NCI-H1930 (cell line): ENCODE measurements at regions not wholly inside any gene's neighbourhood (a gene's known extent, or its start where the extent isn't known, plus 50 kb on each side); places are given as distances from the start of the nearest gene placed in this dataset.

Experiments used
- DNase-seq, 2 experiments: peaks; one replicate each; lab custom pipeline; 2025; lab: John Stamatoyannopoulos, UW

GRCh38 chr11:128365044-128365443, 222.3 kb downstream of the ETS1 start:
- DNase-seq, result no peak

DNA sequence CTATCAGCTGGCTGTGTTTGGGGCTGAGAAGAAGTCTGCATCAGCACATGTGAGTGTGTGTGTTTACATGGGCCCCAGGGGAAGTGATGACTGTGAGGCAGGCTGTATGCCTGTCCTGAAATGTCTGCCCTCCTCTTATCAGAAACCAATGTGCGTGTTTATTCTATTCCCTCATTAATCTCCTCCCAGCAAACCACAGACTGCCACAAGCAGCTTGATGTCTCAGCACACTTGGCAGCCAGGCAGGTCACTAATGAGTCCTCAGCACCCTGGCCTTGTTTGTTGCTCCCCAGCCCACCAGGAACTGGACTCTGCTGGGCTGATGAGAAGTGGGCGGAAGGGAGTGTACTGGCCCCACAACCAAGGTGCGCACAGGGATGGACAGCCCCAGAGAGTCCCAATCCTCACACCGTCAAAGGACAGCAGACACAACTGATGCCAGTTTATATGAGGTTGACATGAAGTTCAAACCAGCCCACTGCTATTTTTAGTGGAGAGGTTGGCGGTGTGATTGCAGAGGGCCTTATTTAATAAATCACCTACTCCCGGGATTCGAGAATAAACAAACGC, 225.8 kb downstream of the ETS1 start:
- DNase-seq, result no peak

- DNase-seq, result no peak
These were observed 227.8 kb downstream of the ETS1 start for GRCh38 chr11:128359515-128359914.

DNA sequence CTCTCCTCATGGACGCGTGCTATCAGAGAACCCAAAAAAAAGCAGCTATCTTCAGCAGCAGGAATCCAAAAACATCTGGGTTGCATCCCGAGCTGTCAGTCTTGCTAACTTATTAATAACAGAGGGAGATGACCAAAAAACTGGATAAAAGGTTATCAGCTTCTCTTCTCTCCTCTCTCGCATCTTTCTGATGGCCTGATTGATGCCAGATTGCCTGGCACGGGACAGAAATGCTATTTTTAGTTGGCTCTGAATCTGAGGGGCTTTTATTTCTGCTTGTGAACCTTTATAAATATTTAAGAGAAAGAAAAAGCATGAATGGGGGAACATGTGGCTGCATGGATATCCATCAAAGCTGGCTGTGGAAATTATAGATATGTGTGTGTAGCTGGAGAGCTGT, 230.3 kb downstream of the ETS1 start:
- DNase-seq, result no peak

- DNase-seq, result no peak
These were observed 231.8 kb downstream of the ETS1 start for GRCh38 chr11:128355558-128355957.

DNA sequence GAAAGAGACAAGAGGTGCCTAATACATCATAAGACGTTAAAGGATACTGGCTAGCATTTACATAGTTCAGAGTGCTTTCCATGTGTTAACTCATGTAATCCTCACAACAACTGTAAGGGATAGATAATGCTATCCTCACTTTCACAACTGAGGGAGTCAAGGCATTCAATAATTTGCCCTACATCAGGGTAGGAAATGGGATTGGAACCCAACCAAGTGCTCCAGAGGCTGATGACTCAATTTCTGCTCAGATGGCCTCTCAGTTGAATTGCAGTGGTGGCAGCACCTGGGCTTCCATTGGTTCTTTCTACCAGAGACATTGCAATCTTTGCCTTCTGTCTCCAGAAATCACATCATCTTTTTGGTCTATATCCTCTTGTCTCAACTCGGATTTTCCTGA, 232.9 kb downstream of the ETS1 start:
- DNase-seq, result no peak

GRCh38 chr11:128351168-128351567, 236.2 kb downstream of the ETS1 start:
- DNase-seq, result no peak

DNA sequence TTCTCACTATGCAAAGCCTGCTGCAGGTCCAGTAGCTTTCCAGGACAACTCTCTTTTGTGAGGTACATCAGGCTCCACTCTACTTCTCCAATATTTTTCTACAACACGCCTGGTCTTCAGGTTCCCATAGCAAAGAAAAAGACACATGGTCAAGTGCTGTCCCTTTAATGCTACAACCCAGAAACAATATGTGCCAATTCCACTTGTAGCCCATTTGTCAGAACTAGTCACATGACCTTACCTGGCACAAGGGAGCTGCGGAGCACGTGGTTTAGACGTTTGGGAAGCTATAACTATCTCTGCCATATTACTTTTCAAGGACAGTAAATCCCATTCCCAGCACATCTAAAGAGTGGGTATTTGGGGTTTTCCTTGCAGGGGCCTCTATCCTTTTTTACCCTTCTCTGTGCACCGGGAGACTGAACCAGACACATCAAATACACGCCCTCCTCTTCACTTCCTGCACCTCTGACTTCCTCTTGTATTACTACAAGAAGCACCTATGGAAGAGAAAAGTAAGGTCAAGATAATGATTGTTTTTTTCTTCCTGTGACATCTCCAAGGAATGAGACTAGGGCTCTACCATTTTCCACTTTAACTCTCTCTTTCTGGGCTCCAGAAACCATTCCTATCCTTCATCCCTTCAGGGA, 237.6 kb downstream of the ETS1 start:
- DNase-seq, result no peak

DNA sequence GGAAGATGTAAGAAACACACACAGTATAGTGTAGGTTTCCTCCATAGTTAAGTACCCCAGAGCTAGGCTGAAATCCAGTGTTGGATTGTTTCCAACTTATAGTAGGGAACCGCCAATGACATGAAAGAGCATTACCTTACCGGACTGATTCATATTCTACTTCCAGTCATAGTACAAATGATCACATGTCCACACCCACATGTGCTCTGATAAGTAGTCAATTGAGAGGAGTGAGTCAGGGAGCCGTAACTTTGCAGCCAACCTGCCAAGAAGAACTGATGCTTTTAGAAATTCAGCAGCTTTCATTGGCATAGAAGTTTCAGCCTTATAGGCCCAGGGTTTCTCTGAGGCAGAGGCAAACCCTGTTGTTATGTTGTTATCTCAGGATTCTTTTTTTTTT, 240.6 kb downstream of the ETS1 start:
- no peak for DNase-seq

DNA sequence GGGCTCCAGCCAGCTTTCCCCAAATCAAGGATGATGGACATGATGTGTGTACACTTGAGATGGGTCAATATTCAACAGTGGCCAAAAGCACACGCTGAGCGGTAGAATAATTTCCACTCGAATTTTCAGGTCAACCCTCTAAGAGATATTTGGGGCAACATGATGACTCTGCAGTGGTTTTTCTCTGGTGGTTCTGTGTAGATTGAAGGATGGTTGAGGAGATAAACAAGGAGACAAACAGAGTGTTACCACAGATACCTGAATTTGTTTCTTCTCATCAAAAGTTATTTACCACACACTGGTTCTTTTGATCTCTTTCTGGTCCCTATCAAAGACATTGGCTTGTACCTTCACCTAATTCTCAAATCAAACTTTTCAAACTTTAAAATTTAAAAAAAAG, 242.0 kb downstream of the ETS1 start:
- DNase-seq, result no peak

- DNase-seq, result no peak
These were observed 243.5 kb downstream of the ETS1 start for GRCh38 chr11:128343870-128344269.

GRCh38 chr11:128343135-128343514, 244.2 kb downstream of the ETS1 start:
- DNase-seq, result no peak

- DNase-seq, result no peak
These were observed 244.7 kb downstream of the ETS1 start for GRCh38 chr11:128342511-128343134.

GRCh38 chr11:128341280-128342248, 245.8 kb downstream of the ETS1 start:
- DNase-seq, result no peak

- DNase-seq, result no peak
These were observed 247.6 kb downstream of the ETS1 start for GRCh38 chr11:128339792-128340191.

DNA sequence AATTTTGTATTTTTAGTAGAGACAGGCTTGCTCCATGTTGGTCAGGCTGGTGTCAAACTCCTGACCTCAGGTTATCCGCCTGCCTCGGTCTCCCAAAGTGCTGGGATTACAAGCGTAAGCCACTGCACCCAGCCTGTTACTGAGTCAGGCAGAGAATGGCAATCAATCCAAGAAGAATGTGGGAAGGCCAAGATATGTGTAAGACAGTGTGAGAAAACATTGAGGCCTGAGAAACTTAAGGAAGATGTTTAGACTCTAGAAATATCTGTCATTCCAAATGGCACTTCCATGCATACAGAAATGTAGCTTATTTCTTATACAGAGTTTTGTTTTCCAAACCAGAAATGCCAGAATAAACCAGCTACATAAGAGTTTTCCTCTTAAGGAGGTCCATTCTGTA, 248.5 kb downstream of the ETS1 start:
- no peak for DNase-seq

- DNase-seq, result no peak
These were observed 251.2 kb downstream of the ETS1 start for GRCh38 chr11:128336203-128336602.

GRCh38 chr11:128335729-128336128, 251.6 kb downstream of the ETS1 start:
- no peak for DNase-seq

- no peak for DNase-seq
These were observed 252.9 kb downstream of the ETS1 start for GRCh38 chr11:128334311-128335044.

GRCh38 chr11:128331317-128331716, 256.0 kb downstream of the ETS1 start:
- no peak for DNase-seq

DNA sequence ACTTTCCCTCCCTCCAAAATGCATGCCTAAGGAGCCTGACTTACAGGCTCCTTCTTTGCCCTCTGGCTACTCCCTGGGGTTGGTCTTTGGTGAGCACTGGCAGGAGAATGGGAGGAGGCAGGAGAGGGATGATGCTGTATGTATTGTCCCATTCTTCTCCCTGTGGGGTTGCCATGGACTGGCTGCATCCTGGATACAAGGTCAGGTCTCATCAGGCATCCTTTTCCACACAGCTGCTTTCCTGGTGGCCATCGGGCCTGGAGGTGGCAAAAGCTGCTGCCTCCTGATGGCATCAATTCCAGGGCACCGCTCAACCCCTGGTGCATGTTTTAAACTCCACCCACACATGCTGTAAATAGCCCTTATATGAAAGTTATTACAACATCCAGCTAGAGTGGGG, 257.2 kb downstream of the ETS1 start:
- DNase-seq, result no peak
